Activated naive CD4-positive, alpha-beta T cell treated with anti-CD3 and anti-CD28 coated beads, Interleukin-2, amount 10 ng/mL, durations not matched to agents 7 days and 5 days (primary cell): ENCODE measurements at regions not wholly inside any gene's neighbourhood (a gene's known extent, or its start where the extent isn't known, plus 50 kb on each side); places are given as distances from the start of the nearest gene placed in this dataset.
"Not testable (repeated sequence)": the region's sequence is repeated elsewhere in the genome, so short reads cannot be mapped to it uniquely, and the experiment has no call there.

Experiments used
- CTCF ChIA-PET: fragments of 350-600 bp; sonication (Branson Sonifier 250); formaldehyde crosslinking; loops from one replicate; lab custom pipeline; 2021; ENCODE audit warnings: antibody characterized with exemption; lab: Charles Lee
- DNase-seq: peaks from one replicate; pipeline ENCODE4 v3.0.0-alpha.2; 2020
- H3K27ac Mint-ChIP-seq: one replicate; pipeline ENCODE4 v1.8.0; 2021; ENCODE audit warnings: mild to moderate bottlenecking, moderate library complexity, mixed read lengths
- H3K27me3 Mint-ChIP-seq: one replicate; pipeline ENCODE4 v1.8.0; 2021; ENCODE audit warnings: mild to moderate bottlenecking, mixed read lengths
- H3K36me3 Mint-ChIP-seq: one replicate; pipeline ENCODE4 v1.8.0; 2021; ENCODE audit warnings: mixed read lengths
- H3K4me1 Mint-ChIP-seq: one replicate; pipeline ENCODE4 v1.8.0; 2021; ENCODE audit warnings: mixed read lengths
- H3K4me3 Mint-ChIP-seq: one replicate; pipeline ENCODE4 v1.8.0; 2021; ENCODE audit warnings: mild to moderate bottlenecking, moderate library complexity, mixed read lengths
- H3K9me3 Mint-ChIP-seq: one replicate; pipeline ENCODE4 v1.8.0; 2021; ENCODE audit warnings: mixed read lengths

GRCh38 chr6:134640975-134641429 is 308.9 kb downstream of the ALDH8A1 start:
- DNase-seq: peak; percentile 83
- CTCF ChIA-PET: interaction anchor here (0.7 to 2.5 kb wide), 38 partner anchors 8 to 782 kb away, joined by 3 to 18 read pairs (median 4); partner anchors contain the start of gene SGK1
- Mint-ChIP-seq H3K4me1 (peaks cover 19% of the 10 kb centered on the region), H3K4me3 (no peak overlapping the region), H3K27me3 (peaks cover 11% of the 10 kb centered on the region), H3K9me3 (no peaks in the 10 kb centered on the region), H3K27ac (no peak overlapping the region), H3K36me3 (no peaks in the 10 kb centered on the region)

- no peaks in the 10 kb centered on the region for H3K9me3 Mint-ChIP-seq
- no peak overlapping the region for H3K4me3 Mint-ChIP-seq
- no peaks in the 10 kb centered on the region for H3K36me3 Mint-ChIP-seq
- H3K27me3 Mint-ChIP-seq: peaks cover 11% of the 10 kb centered on the region
- DNase-seq: no peak
- H3K27ac Mint-ChIP-seq: no peak overlapping the region
- peaks cover 19% of the 10 kb centered on the region for H3K4me1 Mint-ChIP-seq
- CTCF ChIA-PET: interaction anchor here (0.7 to 2.5 kb wide), 35 partner anchors 13 to 783 kb away, joined by 3 to 18 read pairs (median 5); partner anchors contain the start of gene SGK1
Observed at GRCh38 chr6:134640229-134640628, 309.7 kb downstream of the ALDH8A1 start.

DNA sequence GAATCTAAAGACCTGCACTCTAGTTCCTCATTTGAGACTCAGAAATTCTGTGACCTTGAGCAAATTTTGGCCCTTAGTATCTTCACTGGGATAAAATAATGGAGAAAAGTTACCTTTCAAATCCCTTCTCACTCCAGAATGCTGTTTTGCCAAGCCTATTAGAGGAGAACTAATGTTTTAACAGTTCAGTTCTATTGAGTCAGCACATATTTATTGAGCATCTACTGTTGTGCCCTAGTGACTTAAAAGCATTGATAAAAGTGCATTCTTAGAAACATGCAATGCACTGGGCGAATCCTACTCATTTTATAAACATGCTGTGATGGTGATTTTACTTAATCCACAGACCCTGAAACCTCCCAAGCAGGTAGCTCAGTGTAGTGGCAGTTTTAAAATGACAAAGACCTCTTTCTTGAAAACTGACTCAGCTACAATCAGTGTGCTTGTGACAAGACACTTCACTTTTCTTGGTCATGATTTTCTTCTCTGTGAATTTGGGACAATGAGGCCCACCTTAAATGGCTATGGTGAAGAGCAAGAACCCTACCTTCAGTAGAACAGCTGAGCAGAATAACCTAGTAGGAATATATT is 312.0 kb downstream of the ALDH8A1 start:
- CTCF ChIA-PET: interaction anchor here (0.7 to 1.2 kb wide), 5 partner anchors 10 to 514 kb away, joined by 3 to 7 read pairs (median 3); no protein-coding TSS in a partner anchor
- no peak for DNase-seq
- Mint-ChIP-seq H3K27me3 (peaks cover 8% of the 10 kb centered on the region), H3K4me1 (peaks cover 31% of the 10 kb centered on the region), H3K4me3 (no peak overlapping the region), H3K36me3 (peaks cover 6% of the 10 kb centered on the region), H3K27ac (no peak overlapping the region), H3K9me3 (peaks cover 5% of the 10 kb centered on the region)

DNA sequence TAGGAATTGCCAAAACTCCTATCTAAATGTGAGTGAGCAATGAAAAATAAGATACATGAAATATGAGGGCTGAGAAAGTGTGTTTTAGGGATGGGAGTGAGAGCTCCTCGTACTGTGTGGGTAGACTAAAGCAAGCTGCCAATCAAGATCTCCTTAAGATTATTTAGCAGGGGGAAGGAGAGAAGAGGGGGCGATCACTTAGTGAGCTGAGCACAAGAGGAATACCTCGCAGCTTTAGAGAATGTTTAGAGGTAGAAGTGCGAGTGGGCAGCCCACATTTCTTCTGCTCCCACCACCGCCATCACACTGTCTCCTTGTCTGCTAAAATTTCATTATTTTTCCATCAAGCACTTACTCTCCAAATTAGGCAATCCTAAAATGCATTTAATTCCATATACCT is 312.6 kb downstream of the ALDH8A1 start:
- Mint-ChIP-seq H3K4me3 (no peak overlapping the region), H3K27me3 (peaks cover 8% of the 10 kb centered on the region), H3K9me3 (peaks cover 5% of the 10 kb centered on the region), H3K36me3 (peaks cover 6% of the 10 kb centered on the region), H3K27ac (no peak overlapping the region), H3K4me1 (peaks cover 37% of the 10 kb centered on the region)
- DNase-seq: no peak
- CTCF ChIA-PET: interaction anchor here (1.0 to 1.6 kb wide), 5 partner anchors 9 to 481 kb away, joined by 3 to 8 read pairs (median 4); no protein-coding TSS in a partner anchor

- Mint-ChIP-seq H3K4me1 (peaks cover 37% of the 10 kb centered on the region), H3K4me3 (no peak overlapping the region), H3K27me3 (peaks cover 7% of the 10 kb centered on the region), H3K9me3 (peaks cover 5% of the 10 kb centered on the region), H3K36me3 (peaks cover 6% of the 10 kb centered on the region), H3K27ac (no peak overlapping the region)
- no peak for DNase-seq
- CTCF ChIA-PET: interaction anchor here (1.0 to 1.6 kb wide), 5 partner anchors 123 to 480 kb away, joined by 3 to 8 read pairs (median 4); no protein-coding TSS in a partner anchor
Observed at GRCh38 chr6:134636186-134636799, 313.6 kb downstream of the ALDH8A1 start.

- CTCF ChIA-PET: interaction anchor here (1.1 to 1.2 kb wide), 2 partner anchors 187 to 458 kb away, joined by 3 to 4 read pairs; no protein-coding TSS in a partner anchor
Observed at GRCh38 chr6:134634966-134635365, 314.9 kb downstream of the ALDH8A1 start.

DNA sequence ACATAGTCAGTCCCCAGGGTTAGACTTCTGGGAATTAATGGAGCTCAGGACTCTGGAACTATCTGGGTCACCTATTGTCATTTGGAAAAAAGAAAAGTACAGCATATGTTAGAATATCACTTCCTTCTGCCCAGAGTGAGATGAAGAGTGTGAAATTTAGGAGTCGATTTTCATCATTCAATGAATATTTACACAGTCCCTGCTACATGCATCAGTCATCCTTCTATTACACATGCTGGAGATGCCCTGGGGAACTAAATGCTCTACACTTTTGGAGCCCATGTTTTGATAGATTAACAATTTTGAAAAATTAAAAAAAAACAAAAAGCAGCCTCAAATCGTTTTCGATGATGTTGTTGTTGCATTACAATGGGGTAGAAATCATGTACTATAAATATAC is 315.4 kb downstream of the ALDH8A1 start:
- Mint-ChIP-seq H3K9me3 (peaks cover 5% of the 10 kb centered on the region), H3K4me3 (no peak overlapping the region), H3K27ac (no peak overlapping the region), H3K4me1 (peaks cover 26% of the 10 kb centered on the region), H3K36me3 (peaks cover 6% of the 10 kb centered on the region), H3K27me3 (peaks cover 11% of the 10 kb centered on the region)
- DNase-seq: no peak
- CTCF ChIA-PET: interaction anchor here (1.0 kb wide), 1 partner anchor 460 kb away, joined by 6 read pairs; no protein-coding TSS in a partner anchor

More at GRCh38 chr6:134634966-134635365, 314.9 kb downstream of the ALDH8A1 start:
- no peak overlapping the region for H3K27ac Mint-ChIP-seq
- H3K27me3 Mint-ChIP-seq: peaks cover 11% of the 10 kb centered on the region
- H3K36me3 Mint-ChIP-seq: peaks cover 6% of the 10 kb centered on the region
- DNase-seq: no peak
- H3K9me3 Mint-ChIP-seq: peaks cover 5% of the 10 kb centered on the region
- H3K4me1 Mint-ChIP-seq: peaks cover 26% of the 10 kb centered on the region
- H3K4me3 Mint-ChIP-seq: no peak overlapping the region

- Mint-ChIP-seq H3K4me1 (peaks cover 26% of the 10 kb centered on the region), H3K27ac (peak overlapping the region; percentile 77), H3K4me3 (peak overlapping the region; percentile 47), H3K27me3 (peaks cover 11% of the 10 kb centered on the region)
- H3K9me3 Mint-ChIP-seq, H3K36me3 Mint-ChIP-seq: not testable (repeated sequence)
- DNase-seq: peak; percentile 68
- CTCF ChIA-PET: interaction anchor here (1.0 kb wide), 2 partner anchors 8 to 459 kb away, joined by 4 to 6 read pairs; no protein-coding TSS in a partner anchor
Observed at GRCh38 chr6:134632982-134633940, 315.3 kb upstream of the SGK1 start.

- Mint-ChIP-seq H3K4me3 (no peak overlapping the region), H3K27ac (no peak overlapping the region), H3K9me3 (peaks cover 5% of the 10 kb centered on the region), H3K4me1 (peaks cover 21% of the 10 kb centered on the region), H3K36me3 (peaks cover 6% of the 10 kb centered on the region), H3K27me3 (peaks cover 11% of the 10 kb centered on the region)
- no peak for DNase-seq
- CTCF ChIA-PET: interaction anchor here (1.0 kb wide), 1 partner anchor 8 kb away, joined by 3 read pairs; no protein-coding TSS in a partner anchor
Observed at GRCh38 chr6:134632024-134632423, 314.1 kb upstream of the SGK1 start.

GRCh38 chr6:134631398-134631924 is 313.5 kb upstream of the SGK1 start:
- H3K27ac Mint-ChIP-seq: no peak overlapping the region

GRCh38 chr6:134630508-134631121 is 312.7 kb upstream of the SGK1 start:
- no peak for DNase-seq
- peaks cover 25% of the 10 kb centered on the region for H3K4me1 Mint-ChIP-seq
- H3K27ac Mint-ChIP-seq: no peak overlapping the region
- H3K27me3 Mint-ChIP-seq: peaks cover 11% of the 10 kb centered on the region
- H3K4me3 Mint-ChIP-seq: no peak overlapping the region
- peaks cover 6% of the 10 kb centered on the region for H3K36me3 Mint-ChIP-seq
- peaks cover 5% of the 10 kb centered on the region for H3K9me3 Mint-ChIP-seq
- CTCF ChIA-PET: no interaction called here

More at GRCh38 chr6:134631398-134631924, 313.5 kb upstream of the SGK1 start:
- Mint-ChIP-seq H3K36me3 (peaks cover 6% of the 10 kb centered on the region), H3K4me1 (peaks cover 21% of the 10 kb centered on the region), H3K9me3 (peaks cover 5% of the 10 kb centered on the region), H3K4me3 (no peak overlapping the region), H3K27me3 (peaks cover 11% of the 10 kb centered on the region)
- CTCF ChIA-PET: interaction anchor here (1.0 kb wide), 1 partner anchor 8 kb away, joined by 3 read pairs; no protein-coding TSS in a partner anchor
- DNase-seq: no peak

- Mint-ChIP-seq H3K36me3 (peaks cover 1% of the 10 kb centered on the region), H3K4me3 (no peak overlapping the region), H3K27ac (no peak overlapping the region), H3K27me3 (peaks cover 16% of the 10 kb centered on the region), H3K9me3 (peaks cover 3% of the 10 kb centered on the region), H3K4me1 (peaks cover 15% of the 10 kb centered on the region)
- CTCF ChIA-PET: interaction anchor here (0.7 to 1.7 kb wide), 5 partner anchors 9 to 312 kb away, joined by 3 to 6 read pairs (median 4); no protein-coding TSS in a partner anchor
- DNase-seq: no peak
Observed at GRCh38 chr6:134628154-134628553, 310.2 kb upstream of the SGK1 start.

DNA sequence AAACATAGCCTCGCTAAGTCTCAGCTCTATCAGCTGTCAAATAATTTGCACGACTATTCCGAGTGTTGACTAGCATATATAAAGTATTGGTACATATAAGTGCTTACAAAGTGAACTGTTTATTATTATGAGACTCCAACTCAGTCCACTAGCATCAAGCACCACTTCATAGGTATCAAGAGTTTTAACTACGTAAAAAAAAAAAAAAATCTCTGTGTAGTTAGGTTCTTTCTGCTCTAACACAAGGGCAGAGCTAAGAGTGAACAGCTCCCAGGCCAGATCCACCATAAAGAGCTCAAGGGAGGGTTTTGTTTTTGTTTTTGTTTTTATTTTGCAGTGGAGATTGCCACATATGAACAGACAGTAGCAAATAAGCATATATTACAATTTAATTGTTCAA is 309.8 kb upstream of the SGK1 start:
- no peak for DNase-seq
- Mint-ChIP-seq H3K36me3 (no peaks in the 10 kb centered on the region), H3K4me1 (peaks cover 10% of the 10 kb centered on the region), H3K4me3 (no peak overlapping the region), H3K27ac (no peak overlapping the region), H3K27me3 (peaks cover 13% of the 10 kb centered on the region), H3K9me3 (no peaks in the 10 kb centered on the region)
- CTCF ChIA-PET: interaction anchor here (1.0 to 1.7 kb wide), 4 partner anchors 9 to 313 kb away, joined by 3 to 6 read pairs (median 4); no protein-coding TSS in a partner anchor
